Fibroblast of skin of right quadriceps (primary cell): ENCODE measurements at regions not wholly inside any gene's neighbourhood (a gene's known extent, or its start where the extent isn't known, plus 50 kb on each side); places are given as distances from the start of the nearest gene placed in this dataset.

Experiments
- DNase-seq: peaks from one replicate; pipeline ENCODE4 v3.0.0-alpha.2; 2013

- no peak for DNase-seq
Observed at GRCh38 chr16:59188029-59188428, 453.9 kb upstream of the GOT2 start.

DNA sequence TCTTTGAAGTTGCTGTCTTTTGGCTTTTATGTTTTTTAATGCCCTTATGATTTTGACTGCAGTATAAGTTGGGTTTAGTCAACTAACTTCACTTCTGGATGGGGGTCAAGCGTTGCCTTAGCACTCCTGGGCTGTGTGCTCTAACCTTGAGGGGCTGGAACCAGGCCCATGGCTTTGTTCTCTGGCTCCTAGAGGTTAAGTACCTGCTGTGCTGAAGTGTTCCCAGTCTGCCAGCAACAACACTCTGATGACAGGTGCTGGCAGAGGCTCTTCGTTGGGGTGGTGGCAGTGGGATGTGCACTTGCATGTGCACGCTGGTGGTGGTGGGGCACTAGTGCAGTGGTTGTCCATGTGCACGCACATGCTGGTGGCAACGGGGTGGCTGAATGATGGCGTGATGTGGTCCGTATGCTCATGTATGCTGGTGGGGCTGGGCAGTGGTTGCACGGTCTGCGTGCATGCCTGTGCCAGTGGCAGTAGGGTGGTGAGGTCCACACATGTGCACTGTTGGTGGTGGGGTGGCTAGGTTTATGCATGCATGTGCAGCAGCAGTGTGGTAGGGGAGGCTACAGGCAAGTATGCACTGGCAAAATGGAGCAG lies 447.8 kb upstream of the GOT2 start:
- no peak for DNase-seq

- no peak for DNase-seq
Observed at GRCh38 chr16:59180083-59180476, 446.0 kb upstream of the GOT2 start.

DNA sequence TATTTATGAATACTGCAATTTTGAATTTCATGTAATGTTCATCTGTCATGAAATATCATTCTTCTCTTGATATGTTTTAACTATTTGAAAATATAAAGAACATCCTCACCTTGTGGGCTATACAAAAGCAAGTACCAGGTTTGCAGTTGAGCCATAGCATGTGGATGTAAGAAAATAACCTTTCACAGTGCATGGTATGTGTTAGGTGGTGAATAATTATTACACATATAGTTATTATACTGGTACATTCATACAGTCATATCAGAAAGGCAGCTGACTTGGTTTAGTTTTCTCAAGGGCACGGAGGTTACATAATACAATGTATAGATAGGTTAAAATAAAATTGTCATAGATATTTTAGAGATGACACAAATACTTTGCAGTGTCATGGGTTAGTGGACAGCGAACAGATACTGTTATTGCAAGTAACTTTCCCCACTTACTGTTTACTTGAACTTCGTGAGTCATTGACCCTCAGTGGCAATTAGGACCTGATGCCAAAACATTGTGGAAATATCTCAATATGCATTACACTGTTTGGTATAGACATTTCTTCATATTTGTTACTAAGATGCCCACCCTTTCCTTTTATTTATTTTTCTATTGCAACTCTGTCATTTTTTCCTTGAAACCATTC lies 445.4 kb upstream of the GOT2 start:
- no peak for DNase-seq

- DNase-seq: no peak
Observed at GRCh38 chr16:59173408-59173831, 439.3 kb upstream of the GOT2 start.

GRCh38 chr16:59170099-59170712 lies 436.1 kb upstream of the GOT2 start:
- DNase-seq: no peak

- DNase-seq: no peak
Observed at GRCh38 chr16:59169168-59169567, 435.1 kb upstream of the GOT2 start.

DNA sequence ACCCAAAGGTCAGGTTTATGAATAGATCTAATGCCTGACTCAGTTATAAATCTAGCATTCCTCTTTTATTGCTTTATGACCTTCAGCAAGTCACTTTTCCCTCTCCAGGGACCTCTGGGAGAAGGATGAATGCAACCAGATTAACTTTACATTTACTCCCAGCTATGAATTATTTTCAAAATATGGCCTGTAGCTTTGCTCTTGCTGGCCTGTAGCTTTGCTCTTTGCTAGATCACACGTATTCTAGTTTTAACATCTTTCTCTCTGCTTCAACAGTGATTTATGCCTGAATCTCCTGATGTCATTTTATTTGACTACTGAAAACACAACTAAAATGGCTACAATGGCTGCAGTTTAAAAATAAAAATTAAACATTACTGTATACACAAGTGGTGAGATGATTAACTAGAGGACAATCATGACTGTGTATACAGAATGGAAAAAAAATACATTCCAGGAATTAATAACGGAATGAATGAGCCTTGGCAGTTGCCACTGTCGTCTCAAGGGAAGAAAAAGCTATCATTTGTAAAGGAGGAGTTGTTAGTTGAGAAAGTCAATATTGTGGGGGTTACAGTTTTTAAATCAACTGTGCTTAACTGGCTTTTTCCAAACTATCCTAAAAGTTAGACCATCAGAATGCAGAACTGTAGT lies 434.5 kb upstream of the GOT2 start:
- DNase-seq: no peak

- DNase-seq: peak; percentile 5
Observed at GRCh38 chr16:59164461-59164860, 430.3 kb upstream of the GOT2 start.

DNA sequence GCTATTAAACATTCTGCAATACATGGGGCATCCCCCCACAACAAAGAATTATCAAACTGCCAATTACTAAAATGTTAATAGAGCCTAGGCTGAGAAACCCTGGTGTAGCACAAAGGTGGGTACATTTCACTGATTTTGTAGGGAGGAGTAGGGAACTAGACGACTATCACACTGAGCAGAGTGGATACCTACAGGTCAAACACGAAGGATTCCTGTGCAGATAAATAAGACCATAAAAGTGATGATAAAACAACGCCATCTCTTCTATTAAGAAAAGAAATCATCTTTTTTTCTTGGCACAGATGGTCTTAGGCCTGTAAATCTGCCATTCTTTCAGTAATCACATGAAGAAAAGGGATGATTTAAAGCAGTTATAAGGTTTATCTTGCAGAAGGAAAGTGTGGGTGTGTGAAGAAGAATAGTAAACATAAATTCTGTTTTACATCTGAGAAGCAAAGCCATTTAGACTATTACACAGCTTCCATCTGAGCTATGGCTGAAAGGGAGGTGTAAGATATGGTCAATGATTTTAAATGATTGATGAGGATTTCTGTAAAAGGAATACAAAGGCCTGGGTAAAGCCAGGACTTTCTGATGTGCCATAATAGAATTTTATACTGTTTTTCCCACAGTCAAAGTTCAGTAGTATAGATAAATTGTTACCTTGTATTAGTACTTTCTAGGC lies 429.4 kb upstream of the GOT2 start:
- no peak for DNase-seq

GRCh38 chr16:59161679-59162078 lies 427.6 kb upstream of the GOT2 start:
- no peak for DNase-seq

GRCh38 chr16:59154295-59154694 lies 420.2 kb upstream of the GOT2 start:
- no peak for DNase-seq

DNA sequence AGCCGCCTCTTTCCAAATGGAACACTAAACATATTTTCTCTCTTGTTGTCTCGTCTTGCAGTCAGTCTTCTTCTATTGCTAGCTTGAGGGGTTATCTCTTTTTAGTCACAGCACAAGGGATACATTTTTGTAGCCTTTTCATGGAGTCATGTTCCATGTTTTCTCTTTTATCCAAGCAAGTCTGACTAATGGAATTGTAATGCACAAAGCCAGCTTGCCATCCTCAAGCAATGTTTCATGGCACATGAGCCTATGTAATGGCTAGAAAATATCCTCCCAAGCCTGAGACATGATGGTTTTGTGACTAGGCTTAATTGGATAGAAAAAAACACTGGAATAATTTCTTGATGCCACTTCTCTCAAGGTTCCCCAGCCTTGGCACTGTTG lies 414.6 kb upstream of the GOT2 start:
- peak; percentile 42 for DNase-seq

DNA sequence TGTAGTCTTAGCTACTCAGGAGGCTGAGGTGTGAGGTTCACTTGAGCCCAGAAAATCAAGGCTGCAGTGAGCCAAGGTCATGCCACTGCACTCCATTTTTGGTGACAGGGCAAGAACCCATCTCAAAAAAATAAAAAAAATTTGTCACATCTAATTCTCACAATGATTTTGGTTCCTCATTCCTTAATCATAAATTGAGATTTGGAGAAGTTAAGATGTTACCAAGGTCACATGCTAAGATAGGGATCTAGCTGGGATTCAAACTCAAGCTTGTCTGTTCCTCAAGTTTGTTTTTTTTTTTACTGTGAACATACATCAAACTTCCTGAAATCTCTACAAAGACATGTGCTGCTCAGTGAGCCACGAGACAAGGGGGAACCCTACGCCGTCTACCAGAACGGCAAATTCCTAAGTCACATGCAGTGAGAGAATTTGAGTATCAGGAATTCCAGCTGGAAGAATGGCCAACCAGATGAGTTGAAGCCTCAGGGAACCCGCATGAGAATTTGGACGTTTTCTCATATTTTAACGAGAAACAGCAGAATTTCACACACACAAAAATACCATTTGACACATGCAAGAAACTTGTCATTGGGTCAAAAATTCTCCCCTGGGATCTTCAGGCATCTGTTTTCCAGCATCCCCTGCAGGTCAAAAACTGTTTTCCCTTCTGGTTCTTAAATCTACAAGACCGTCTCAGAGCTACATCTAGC lies 414.1 kb upstream of the GOT2 start:
- DNase-seq: peak; percentile 53

GRCh38 chr16:59146140-59146539 lies 412.0 kb upstream of the GOT2 start:
- no peak for DNase-seq

- no peak for DNase-seq
Observed at GRCh38 chr16:59144841-59145240, 410.7 kb upstream of the GOT2 start.

GRCh38 chr16:59144326-59144725 lies 410.2 kb upstream of the GOT2 start:
- no peak for DNase-seq

DNA sequence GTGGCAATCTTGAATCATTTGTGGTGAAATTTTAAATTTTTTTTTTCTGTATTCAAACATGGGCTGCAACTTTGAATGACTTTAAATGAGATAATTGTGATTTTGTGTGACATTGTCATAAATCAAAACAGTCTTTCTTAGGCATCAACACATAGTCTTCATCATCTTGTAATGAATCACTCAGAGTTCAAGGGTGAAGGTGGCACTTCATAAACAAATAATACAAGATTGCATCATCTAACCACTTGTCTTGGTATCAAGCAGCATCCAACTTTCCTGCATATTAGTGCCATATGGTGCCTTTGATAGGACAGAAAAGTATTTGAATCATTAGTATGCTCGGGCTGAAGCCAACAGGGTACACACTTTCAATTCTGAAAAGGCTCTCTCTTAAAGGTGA lies 392.4 kb upstream of the GOT2 start:
- DNase-seq: no peak

DNA sequence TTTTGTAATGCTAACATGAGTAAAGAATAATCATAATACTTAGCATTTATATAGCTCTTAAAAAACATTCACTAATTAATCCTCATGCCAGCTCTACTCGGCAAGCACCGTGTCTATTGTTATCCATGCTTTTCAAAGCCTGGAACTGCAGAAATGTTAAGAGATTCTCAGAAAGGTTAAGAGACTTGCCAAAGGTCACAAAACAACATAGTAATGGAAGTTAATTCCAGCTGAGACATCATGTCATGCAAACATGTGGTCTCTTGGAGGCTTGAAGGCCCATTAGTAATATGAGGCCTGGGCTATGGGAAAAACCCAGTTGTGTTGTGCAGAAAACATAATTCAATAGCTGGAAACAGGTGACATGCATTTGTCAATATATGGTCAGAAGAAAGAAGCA lies 389.9 kb upstream of the GOT2 start:
- no peak for DNase-seq

GRCh38 chr16:59123479-59123878 lies 389.4 kb upstream of the GOT2 start:
- DNase-seq: no peak

GRCh38 chr16:59122262-59122537 lies 388.1 kb upstream of the GOT2 start:
- no peak for DNase-seq

DNA sequence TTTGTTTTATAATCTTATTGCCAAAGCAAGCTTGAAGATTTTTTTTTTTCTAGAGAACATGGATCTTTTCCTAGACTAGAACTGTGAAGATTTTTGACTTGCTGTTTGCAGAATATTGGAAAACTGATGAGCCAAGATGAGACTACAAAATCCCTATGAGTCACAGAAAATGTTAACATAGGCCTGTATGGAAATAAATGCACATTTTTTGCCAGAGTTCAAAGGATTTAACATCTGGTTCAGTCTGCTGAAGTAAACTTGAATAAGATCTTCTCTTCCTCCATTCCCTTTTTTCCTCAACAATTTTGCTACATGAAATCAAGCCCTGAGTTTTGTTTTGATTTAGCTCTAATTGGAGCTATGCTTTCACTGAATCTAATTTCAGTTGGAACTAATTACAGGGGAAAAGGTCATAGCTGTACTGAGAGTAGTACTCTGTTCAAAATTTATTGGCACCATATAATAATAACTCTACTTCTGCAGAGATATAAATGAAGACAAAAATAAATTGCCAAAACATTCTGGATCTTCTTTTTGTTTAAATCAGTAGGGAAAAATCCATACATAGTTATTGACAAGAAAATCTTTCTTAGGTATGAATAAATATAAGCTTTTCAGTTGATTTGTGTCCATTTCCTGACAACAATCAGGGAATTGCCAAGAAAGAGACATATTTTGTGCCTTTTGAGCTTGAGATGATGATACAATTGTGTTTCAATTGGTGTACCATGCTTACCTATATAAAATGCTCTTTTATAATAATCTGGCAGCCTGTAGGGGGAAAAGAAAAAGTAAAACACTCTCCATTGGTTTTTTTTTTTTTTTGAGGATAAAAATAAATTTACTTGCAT lies 387.5 kb upstream of the GOT2 start:
- peak; percentile 1 for DNase-seq
